ENCODE measurements at regions not wholly inside any gene's neighbourhood (a gene's known extent, or its start where the extent isn't known, plus 50 kb on each side); places are given as distances from the start of the nearest gene placed in this dataset.

DNA sequence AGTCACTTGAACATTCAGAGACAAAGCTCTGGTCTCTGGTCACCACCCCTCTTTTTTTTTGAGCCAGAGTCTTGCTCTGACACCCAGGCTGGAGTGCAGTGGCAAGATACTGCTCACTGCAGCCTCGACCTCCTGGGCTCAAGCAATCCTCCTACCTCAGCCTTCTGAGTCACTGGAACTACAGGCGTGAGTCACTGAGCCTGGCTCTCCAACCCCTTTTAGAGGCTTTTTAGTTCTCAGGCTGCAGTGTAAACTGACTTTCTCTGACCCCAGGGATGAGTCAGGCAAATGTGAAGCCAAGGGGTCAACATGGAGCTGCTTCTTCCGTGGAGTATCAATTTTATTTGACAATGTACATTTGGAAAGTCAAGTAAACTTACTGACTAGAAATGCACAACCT, 229.2 kb downstream of the PTTG2 start:
- peak; percentile 77 for DNase-seq (ENCODE audit: low read depth)
- no peak for TF ChIP-seq CTCF (IDR thresholded peaks at IDR 0.05; ENCODE audit: insufficient read depth, low read length)
- no peak overlapping the region for H3K4me3 ChIP-seq (ENCODE audit: low read depth, low read length)

DNA sequence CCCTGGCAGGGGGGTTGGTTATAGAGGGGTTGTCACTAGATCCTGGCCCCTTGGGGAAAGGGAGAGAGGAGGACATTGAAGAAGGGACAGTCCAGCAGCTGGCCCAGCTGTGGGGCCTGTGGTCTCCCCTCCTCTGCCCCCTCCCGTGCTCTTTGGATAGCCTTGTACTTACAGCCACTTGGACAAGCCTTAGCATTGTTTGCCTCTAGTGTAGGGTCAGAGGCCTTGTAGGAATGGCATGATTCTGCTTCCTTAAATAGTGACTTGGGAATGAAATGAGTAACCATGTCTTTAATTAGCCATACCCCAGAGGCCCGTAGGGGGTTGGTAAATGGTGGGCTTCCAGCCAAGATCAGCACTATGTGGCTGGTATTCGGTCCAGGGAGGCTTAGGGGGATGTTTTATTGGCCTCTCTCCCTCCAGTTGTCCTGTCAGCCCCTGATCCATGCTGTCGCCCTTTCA, 230.6 kb downstream of the PTTG2 start:
- TF ChIP-seq CTCF (IDR thresholded peaks at IDR 0.05; ENCODE audit: insufficient read depth, low read length), result no peak
- no peak overlapping the region for H3K4me3 ChIP-seq (ENCODE audit: low read depth, low read length)
- DNase-seq (ENCODE audit: low read depth), result peak; percentile 72

DNA sequence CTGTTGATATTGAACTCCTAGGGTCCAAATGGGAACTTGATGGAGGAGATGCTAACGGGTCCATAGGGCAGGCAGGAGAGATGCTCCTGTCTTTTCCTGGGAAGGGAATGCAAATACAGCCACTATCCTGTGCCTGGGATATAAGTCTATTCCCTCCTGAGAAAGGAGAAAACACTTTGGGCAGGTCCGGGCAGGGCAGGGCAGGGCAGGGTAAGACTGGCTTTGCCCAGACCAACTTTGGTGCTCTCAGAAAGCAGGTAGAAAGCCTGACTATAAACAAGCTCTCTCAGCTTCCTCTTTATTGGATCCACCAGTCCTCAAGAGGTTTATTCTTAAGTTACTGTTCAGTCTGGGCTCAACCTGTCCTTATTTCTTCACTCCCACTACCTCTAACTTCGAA, 232.3 kb downstream of the PTTG2 start:
- no peak overlapping the region for H3K4me3 ChIP-seq (ENCODE audit: low read depth, low read length)
- no peak for DNase-seq (ENCODE audit: low read depth)
- no peak for TF ChIP-seq CTCF (IDR thresholded peaks at IDR 0.05; ENCODE audit: insufficient read depth, low read length)

- H3K4me3 ChIP-seq (ENCODE audit: low read depth, low read length), result no peak overlapping the region
- TF ChIP-seq CTCF (IDR thresholded peaks at IDR 0.05; ENCODE audit: insufficient read depth, low read length), result no peak
- no peak for DNase-seq (ENCODE audit: low read depth)
These were observed 233.2 kb downstream of the PTTG2 start for GRCh38 chr4:38193236-38193863.

DNA sequence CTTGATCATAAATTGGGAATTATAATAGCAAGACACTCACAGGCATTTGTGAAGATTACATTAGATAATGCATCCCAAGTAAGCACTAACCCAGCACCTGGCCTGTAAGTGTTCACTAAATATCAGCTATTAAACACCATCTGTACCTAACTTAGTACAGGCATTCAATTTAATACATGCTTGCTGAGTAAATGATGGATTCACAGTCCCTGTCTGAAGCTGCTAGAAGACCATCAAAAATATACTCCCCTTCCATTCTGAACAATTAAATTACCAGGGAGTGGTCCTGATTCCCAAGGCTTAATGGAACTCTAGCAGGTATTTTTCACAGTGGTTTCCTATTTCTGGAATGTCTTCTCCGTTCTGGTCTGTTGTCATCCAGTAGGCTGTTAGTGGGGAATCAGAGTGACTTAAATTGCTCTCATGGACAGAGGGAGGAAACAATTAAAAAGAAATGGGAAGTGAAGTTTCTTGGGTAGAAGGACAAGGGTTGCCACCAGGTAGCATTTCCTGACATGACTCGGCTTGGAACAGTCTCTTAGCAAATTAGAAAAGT, 233.9 kb downstream of the PTTG2 start:
- TF ChIP-seq CTCF (IDR thresholded peaks at IDR 0.05; ENCODE audit: insufficient read depth, low read length), result no peak
- DNase-seq (ENCODE audit: low read depth), result no peak
- no peak overlapping the region for H3K4me3 ChIP-seq (ENCODE audit: low read depth, low read length)

DNA sequence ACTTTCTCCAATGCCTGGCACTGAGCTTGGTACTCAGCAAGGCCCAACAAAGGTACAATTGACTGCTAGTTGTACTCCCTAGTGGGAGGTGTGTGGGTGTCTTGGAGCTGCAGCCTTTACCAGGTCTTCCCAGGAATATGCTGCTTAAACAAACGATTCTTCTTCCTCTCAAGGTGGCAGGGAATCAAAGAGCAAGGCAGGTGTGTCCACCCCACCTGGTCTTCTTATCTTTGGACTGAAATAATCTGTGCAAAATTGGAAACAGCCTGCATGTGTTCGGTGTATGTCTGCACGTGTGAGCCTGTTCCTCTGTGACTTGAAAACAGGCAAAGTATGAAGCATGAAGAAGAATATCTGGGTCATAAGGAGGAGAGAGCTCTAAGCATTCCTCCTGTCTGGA, 235.3 kb downstream of the PTTG2 start:
- DNase-seq (ENCODE audit: low read depth), result no peak
- no peak for TF ChIP-seq CTCF (IDR thresholded peaks at IDR 0.05; ENCODE audit: insufficient read depth, low read length)
- H3K4me3 ChIP-seq (ENCODE audit: low read depth, low read length), result no peak overlapping the region

GRCh38 chr4:38195911-38196310, 235.7 kb downstream of the PTTG2 start:
- no peak for DNase-seq (ENCODE audit: low read depth)
- no peak for TF ChIP-seq CTCF (IDR thresholded peaks at IDR 0.05; ENCODE audit: insufficient read depth, low read length)
- H3K4me3 ChIP-seq (ENCODE audit: low read depth, low read length), result no peak overlapping the region
